Muscle of leg (tissue), 3 donors: ENCODE measurements at regions not wholly inside any gene's neighbourhood (a gene's known extent, or its start where the extent isn't known, plus 50 kb on each side); places are given as distances from the start of the nearest gene placed in this dataset.
A peak's percentile ranks its signal among the peaks of the same experiment; 100 is the strongest.

Source experiments
- DNase-seq: peaks from one replicate; pipeline ENCODE4 v3.0.0; 2013
- H3K27ac ChIP-seq: one replicate; pipeline ENCODE4 v1.5.1; 2013; ENCODE audit warnings: mild to moderate bottlenecking, low read length, control low read depth
- H3K27me3 ChIP-seq: one replicate; pipeline ENCODE4 v1.6.1; 2013; ENCODE audit warnings: low read length; ENCODE audit not compliant: control insufficient read depth, insufficient read depth
- H3K36me3 ChIP-seq: one replicate; pipeline ENCODE4 v1.6.1; 2013; ENCODE audit warnings: low read length; ENCODE audit not compliant: control insufficient read depth, insufficient read depth
- H3K4me1 ChIP-seq: one replicate; pipeline ENCODE4 v1.6.1; 2013; ENCODE audit warnings: low read length; ENCODE audit not compliant: control insufficient read depth, insufficient read depth
- H3K4me3 ChIP-seq: one replicate; pipeline ENCODE4 v1.5.1; 2013; ENCODE audit warnings: low read length, control low read depth
- H3K9me3 ChIP-seq: replicated peaks from 2 replicates; pipeline ENCODE4 v1.6.1; 2013; ENCODE audit warnings: low read depth, low read length; ENCODE audit not compliant: control insufficient read depth
- WGBS: methylation state at CpG from one replicate; pipeline ENCODE4 v1.1.5; 2013; ENCODE audit warnings: missing lambda C conversion rate; ENCODE audit not compliant: insufficient coverage; 5-methylcytosine and 5-hydroxymethylcytosine counted together

GRCh38 chr17:12536472-12536871 lies 129.2 kb upstream of the MYOCD start:
- Histone ChIP-seq H3K4me1 (no peaks in the 10 kb centered on the region), H3K9me3 (no peaks in the 10 kb centered on the region), H3K27me3 (no peaks in the 10 kb centered on the region), H3K27ac (no peak overlapping the region), H3K4me3 (no peak overlapping the region), H3K36me3 (no peaks in the 10 kb centered on the region)
- no CpG with 5 or more reads among the region's 1 CpG for WGBS
- no peak for DNase-seq

DNA sequence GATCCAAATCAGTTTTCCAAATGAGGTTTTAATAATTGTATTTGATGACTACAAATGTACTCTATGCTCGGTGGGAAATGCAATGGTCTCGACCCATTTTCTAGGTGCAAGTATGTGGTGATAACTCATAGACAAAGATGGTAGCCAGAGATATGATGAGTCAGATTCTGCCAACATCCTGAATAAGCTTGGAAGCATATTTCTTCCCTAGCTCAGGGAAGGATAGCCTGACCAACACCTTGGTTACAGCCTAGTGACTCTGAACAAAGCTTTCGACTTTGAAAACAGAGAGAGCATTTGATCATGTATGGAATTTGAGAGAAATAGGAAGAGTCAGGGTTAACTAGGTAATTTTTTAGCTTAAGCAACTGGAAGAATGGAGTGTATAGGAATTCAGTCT lies 128.3 kb upstream of the MYOCD start:
- Histone ChIP-seq H3K4me3 (no peak overlapping the region), H3K27ac (no peak overlapping the region), H3K4me1 (no peaks in the 10 kb centered on the region), H3K9me3 (no peaks in the 10 kb centered on the region), H3K27me3 (no peaks in the 10 kb centered on the region), H3K36me3 (no peaks in the 10 kb centered on the region)
- 86% methylated on average over 2 of the region's 3 CpGs for WGBS
- DNase-seq, result no peak

DNA sequence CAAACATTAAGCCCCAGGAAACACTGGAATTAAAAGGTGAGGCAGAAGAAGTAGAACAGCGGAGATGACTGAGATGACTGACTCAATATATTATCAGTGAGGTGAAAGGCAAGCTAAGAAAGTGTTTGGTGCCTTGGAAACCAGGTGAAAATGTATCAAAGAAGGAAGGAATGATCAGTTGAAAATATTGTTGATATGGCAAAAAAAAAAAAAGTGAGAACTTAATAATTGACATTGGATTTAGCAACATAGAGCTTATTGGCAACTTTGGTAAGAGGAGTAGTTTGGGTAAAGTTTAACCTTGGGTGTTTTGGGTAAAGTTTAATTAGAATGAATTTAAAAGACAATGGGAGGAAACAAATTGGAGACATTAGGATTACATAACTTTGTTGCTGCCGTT lies 127.7 kb upstream of the MYOCD start:
- Histone ChIP-seq H3K9me3 (no peaks in the 10 kb centered on the region), H3K36me3 (no peaks in the 10 kb centered on the region), H3K27ac (no peak overlapping the region), H3K4me1 (no peaks in the 10 kb centered on the region), H3K27me3 (no peaks in the 10 kb centered on the region), H3K4me3 (no peak overlapping the region)
- DNase-seq, result no peak
- 67% methylated on average over 1 of the region's 2 CpGs for WGBS

DNA sequence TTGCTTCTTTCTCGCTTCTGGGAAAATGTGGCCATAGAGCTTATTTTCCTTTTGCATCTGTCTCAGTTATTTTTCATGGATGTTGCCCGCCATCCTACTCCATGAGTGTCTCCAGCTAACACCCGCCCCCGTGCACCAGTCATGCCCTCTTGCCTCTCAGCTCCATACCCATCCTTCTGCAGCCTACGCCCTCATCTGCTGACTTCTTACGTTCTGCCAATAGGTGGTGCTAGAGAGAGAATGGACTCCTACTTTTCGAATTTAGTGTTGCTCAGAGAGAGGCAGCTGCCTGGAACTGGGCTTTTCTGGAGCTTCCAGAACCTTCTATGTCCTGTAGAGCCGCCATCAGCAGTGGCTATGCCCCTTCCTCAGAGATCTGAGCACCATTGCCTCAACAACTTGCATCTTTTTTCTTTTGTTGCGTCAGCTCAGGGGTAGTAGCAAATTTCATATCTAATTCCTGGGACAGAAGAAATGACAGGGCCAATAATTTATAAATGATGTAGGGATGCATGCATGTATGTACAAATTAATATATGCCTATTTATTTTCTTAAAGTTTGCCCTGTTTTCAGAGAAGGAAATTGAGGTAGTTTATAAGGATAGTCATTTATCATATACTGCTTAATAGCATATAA lies 119.7 kb upstream of the MYOCD start:
- Histone ChIP-seq H3K27ac (no peak overlapping the region), H3K9me3 (no peaks in the 10 kb centered on the region), H3K4me3 (no peak overlapping the region), H3K4me1 (no peaks in the 10 kb centered on the region), H3K36me3 (no peaks in the 10 kb centered on the region), H3K27me3 (no peaks in the 10 kb centered on the region)
- peak; percentile 55 for DNase-seq
- 33% methylated on average over 6 of the region's 9 CpGs for WGBS

DNA sequence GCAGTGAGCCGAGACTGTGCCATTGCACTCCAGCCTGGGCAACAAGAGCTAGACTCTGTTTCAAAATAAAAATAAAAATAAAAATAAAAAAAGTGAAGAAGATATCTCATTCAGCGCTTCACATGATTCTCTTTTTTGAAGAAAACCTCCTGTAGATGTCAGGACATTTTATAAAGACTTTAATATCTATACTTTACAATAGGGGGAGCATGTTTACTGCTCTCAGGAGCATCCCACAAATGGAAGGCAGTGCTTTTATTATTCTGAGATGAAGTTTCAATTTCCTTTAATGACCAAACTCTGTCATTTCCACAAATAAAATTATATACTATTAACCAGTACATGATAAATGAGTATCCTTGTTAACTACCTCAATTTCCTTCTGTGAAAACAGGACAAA lies 118.7 kb upstream of the MYOCD start:
- H3K36me3 ChIP-seq, result no peaks in the 10 kb centered on the region
- H3K27ac ChIP-seq, result no peak overlapping the region
- H3K27me3 ChIP-seq, result no peaks in the 10 kb centered on the region
- H3K4me1 ChIP-seq, result no peaks in the 10 kb centered on the region
- WGBS, result no CpG with 5 or more reads among the region's 2 CpGs
- DNase-seq, result no peak
- H3K4me3 ChIP-seq, result no peak overlapping the region
- H3K9me3 ChIP-seq, result no peaks in the 10 kb centered on the region

GRCh38 chr17:12547831-12548230 lies 117.9 kb upstream of the MYOCD start:
- no peak for DNase-seq
- 40% methylated on average over 1 of the region's 5 CpGs for WGBS

GRCh38 chr17:12548558-12548957 lies 117.1 kb upstream of the MYOCD start:
- Histone ChIP-seq H3K9me3 (no peaks in the 10 kb centered on the region), H3K4me3 (no peak overlapping the region), H3K27ac (no peak overlapping the region), H3K27me3 (no peaks in the 10 kb centered on the region), H3K4me1 (no peaks in the 10 kb centered on the region), H3K36me3 (no peaks in the 10 kb centered on the region)
- DNase-seq, result no peak
- WGBS, result no CpG with 5 or more reads among the region's 4 CpGs

More at GRCh38 chr17:12547831-12548230, 117.9 kb upstream of the MYOCD start:
- H3K27me3 ChIP-seq, result no peaks in the 10 kb centered on the region
- no peaks in the 10 kb centered on the region for H3K9me3 ChIP-seq
- H3K36me3 ChIP-seq, result no peaks in the 10 kb centered on the region
- H3K4me1 ChIP-seq, result no peaks in the 10 kb centered on the region
- H3K27ac ChIP-seq, result no peak overlapping the region
- H3K4me3 ChIP-seq, result no peak overlapping the region

DNA sequence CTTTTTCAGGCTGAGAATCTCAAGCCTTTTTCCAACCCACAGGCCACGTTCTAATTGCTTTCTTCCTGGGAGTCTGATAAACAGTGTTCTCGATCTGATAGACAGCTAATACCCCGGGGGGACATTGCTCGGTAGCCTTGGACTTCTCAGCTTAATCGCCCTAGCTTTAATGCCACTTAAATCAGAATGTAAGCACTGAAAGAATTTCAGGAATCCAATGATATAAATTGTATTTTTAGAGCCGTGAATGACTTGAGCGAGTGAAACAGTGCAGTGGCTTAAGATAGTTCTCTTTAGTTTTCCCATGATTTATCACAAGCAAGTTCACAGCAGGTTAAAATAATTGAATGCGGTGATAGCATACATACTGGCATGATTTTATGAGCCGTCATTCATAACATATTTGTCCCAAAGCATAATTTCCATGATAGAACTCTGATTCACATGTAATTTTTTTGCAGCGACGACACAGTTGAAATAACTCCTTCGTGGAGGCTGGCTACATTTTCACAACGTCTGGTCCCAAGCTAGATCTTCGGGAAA lies 116.1 kb upstream of the MYOCD start:
- Histone ChIP-seq H3K9me3 (no peaks in the 10 kb centered on the region), H3K4me3 (no peak overlapping the region), H3K36me3 (no peaks in the 10 kb centered on the region), H3K27me3 (no peaks in the 10 kb centered on the region), H3K27ac (no peak overlapping the region), H3K4me1 (no peaks in the 10 kb centered on the region)
- WGBS, result 18% methylated on average over 2 of the region's 14 CpGs
- peak; percentile 13 for DNase-seq

- H3K27ac ChIP-seq, result no peak overlapping the region
- no peaks in the 10 kb centered on the region for H3K27me3 ChIP-seq
- no peaks in the 10 kb centered on the region for H3K9me3 ChIP-seq
- H3K4me1 ChIP-seq, result no peaks in the 10 kb centered on the region
- DNase-seq, result no peak
- WGBS, result 88% methylated on average over 3 of the region's 3 CpGs
- no peaks in the 10 kb centered on the region for H3K36me3 ChIP-seq
- no peak overlapping the region for H3K4me3 ChIP-seq
Measured at GRCh38 chr17:12553625-12554024, 112.1 kb upstream of the MYOCD start.

- H3K4me3 ChIP-seq, result no peak overlapping the region
- no peak for DNase-seq
- no peaks in the 10 kb centered on the region for H3K9me3 ChIP-seq
- H3K4me1 ChIP-seq, result no peaks in the 10 kb centered on the region
- H3K27me3 ChIP-seq, result no peaks in the 10 kb centered on the region
- no peaks in the 10 kb centered on the region for H3K36me3 ChIP-seq
- WGBS, result 73% methylated on average over 2 of the region's 4 CpGs
- no peak overlapping the region for H3K27ac ChIP-seq
Measured at GRCh38 chr17:12554251-12554650, 111.4 kb upstream of the MYOCD start.

- H3K9me3 ChIP-seq, result no peaks in the 10 kb centered on the region
- no peaks in the 10 kb centered on the region for H3K27me3 ChIP-seq
- no peaks in the 10 kb centered on the region for H3K36me3 ChIP-seq
- H3K4me1 ChIP-seq, result no peaks in the 10 kb centered on the region
- H3K4me3 ChIP-seq, result no peak overlapping the region
- DNase-seq, result no peak
- H3K27ac ChIP-seq, result no peak overlapping the region
- 26% methylated on average over 3 of the region's 4 CpGs for WGBS
Measured at GRCh38 chr17:12566291-12566690, 99.4 kb upstream of the MYOCD start.
